Glomerular visceral epithelial cell (primary cell): ENCODE measurements at regions not wholly inside any gene's neighbourhood (a gene's known extent, or its start where the extent isn't known, plus 50 kb on each side); places are given as distances from the start of the nearest gene placed in this dataset.
"Not testable (repeated sequence)": the region's sequence is repeated elsewhere in the genome, so short reads cannot be mapped to it uniquely, and the experiment has no call there.

ENCODE experiments used
- DNase-seq: peaks from one replicate; pipeline ENCODE4 v3.0.0-alpha.2; 2016; ENCODE audit errors: extremely low spot score

- DNase-seq, result no peak
These were observed 155.9 kb downstream of the OXSM start for GRCh38 chr3:25945836-25946235.

DNA sequence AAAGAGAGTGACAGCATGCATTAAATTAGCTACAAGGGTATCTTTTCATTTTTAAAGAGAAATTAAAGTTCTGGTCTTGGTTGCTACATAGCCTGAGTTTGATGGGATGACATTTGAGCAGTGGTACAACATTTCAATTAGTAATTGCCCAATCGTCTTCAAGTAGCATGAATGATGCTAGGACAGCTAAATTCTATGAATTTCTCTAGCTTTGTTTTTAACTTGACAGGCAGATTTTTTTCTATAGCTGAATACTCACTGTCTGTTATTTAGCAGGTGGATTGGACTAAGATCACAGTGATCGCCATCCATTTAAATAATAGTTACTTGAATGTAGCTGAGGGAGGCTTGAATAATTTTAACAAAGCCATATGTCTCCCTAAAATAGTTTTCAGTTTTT lies 162.2 kb downstream of the OXSM start:
- DNase-seq, result no peak

GRCh38 chr3:25957026-25957425 lies 167.1 kb downstream of the OXSM start:
- DNase-seq, result no peak

GRCh38 chr3:25960776-25961175 lies 170.9 kb downstream of the OXSM start:
- DNase-seq, result no peak

- no peak for DNase-seq
These were observed 172.4 kb downstream of the OXSM start for GRCh38 chr3:25962255-25962654.

- no peak for DNase-seq
These were observed 174.3 kb downstream of the OXSM start for GRCh38 chr3:25964141-25964540.

- no peak for DNase-seq
These were observed 177.5 kb downstream of the OXSM start for GRCh38 chr3:25967385-25967784.

DNA sequence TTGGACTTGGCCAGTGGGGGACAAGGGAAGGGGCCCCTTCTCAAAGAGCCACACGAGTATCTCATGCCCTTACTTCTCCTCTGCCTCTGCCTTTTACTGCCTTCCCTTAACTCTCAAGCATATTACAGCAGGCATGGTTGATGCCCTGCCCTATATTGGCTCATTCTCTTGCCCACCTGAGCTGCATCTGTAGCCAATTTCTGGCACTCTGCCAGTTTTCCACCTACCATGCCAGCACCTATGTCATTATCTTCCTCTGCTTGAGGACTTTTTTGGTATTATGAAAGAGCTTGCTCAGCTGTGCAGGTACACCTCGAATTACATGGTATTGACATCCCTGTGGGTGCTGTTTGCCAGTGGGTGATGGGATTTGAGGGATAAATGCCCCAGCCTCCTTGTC lies 181.8 kb downstream of the OXSM start:
- DNase-seq, result no peak

DNA sequence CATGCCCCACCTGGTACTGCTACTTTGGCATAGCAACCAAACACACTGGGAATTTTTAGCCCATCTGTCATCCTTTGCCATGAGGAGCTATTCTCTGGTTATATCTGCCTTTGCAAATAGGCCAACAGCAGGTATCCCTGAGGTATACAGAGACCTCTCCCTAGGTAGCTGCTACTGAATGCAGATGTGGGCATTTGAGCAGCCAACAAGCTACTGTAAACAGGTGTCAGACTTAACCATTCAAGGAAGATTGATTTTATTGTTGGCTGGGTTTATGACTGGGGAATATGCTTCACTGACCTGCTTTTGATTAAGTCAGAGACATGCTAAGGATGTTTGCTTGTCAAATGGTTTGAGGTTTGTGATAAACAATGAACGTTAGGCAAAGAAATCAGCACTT lies 183.2 kb downstream of the OXSM start:
- DNase-seq, result no peak

- no peak for DNase-seq
These were observed 192.9 kb downstream of the OXSM start for GRCh38 chr3:25982756-25983155.

- DNase-seq, result no peak
These were observed 195.7 kb downstream of the OXSM start for GRCh38 chr3:25985621-25986020.

- no peak for DNase-seq
These were observed 202.7 kb downstream of the OXSM start for GRCh38 chr3:25992606-25993005.

DNA sequence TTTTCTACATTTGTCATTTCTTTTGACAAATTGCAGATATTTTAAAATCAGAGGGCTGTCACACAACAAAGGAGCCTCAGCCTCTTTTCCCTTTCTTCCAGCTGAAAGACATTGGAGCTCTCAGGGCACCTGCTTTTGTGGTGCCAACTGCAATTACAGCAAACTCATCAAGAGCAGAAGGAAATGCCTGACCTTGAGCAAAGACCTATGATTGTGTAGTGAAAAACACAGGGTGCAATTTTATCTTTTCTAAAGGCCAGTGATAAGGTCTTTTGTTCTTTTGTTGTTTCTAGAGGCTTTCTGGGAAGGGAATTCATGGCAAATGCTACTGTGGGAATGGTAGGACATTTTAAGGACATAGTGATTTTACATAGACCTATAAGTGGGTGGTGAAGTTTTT lies 214.3 kb downstream of the OXSM start:
- DNase-seq, result no peak

DNA sequence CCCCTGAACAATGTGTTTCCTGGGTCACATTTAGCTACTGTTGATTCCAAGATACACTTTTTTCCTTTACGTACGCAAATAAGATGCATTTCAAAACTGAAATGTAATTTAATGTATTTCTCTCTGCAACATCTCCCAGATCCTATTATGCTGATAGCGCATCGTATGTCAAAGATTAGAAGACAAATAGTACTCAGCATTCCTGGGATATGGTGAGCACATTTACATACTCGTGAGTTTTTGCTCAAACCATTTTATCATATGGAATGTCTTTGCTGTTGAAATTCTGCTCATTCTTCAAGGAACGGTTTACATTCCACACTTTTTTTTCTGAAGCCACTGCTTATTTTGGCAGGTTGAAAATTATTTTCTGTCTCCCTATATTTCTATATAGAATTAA lies 221.4 kb downstream of the OXSM start:
- DNase-seq, result no peak

DNA sequence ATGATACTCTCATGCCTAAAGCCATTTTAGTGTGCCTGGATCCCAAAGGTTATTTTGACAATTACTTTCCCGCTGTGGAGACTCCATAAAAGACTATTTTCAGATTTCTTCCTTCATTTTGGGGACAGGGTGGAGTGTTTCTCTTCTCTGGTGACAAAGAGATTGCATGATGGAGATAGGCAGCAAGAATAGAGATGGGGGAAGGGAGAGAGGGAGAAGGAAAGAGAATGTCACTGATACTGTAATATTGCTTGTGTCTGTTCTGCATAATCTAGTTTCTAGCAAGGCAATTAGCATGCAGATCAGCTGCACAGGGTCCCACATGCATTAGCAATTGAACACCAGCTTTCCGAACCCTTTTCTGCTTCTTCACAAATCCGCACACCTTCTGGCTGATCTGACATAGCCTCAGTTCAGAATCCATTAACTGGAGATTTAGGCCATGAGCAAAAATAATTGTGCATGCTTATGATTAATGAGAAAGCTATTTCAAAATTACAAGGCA lies 222.4 kb downstream of the OXSM start:
- no peak for DNase-seq

DNA sequence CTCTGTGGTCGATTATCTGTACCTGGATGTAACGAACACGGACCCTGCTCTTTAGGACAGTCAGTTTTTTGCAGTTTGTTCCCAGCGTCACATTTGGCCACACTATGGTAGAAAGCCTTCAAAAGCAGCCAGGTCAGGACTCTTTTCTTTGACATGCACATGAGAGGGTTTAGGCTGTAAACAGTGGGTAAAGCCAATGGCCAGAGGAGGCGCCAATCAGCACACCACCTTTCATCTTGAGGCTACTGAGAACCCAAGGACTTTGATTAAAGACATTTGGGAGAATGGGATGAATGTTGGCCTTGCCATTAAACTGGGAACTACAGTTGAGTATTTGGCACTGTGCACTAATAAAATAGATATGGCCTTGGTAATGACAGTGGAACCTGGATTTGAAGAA lies 225.9 kb downstream of the OXSM start:
- no peak for DNase-seq

GRCh38 chr3:26018889-26019288 lies 229.0 kb downstream of the OXSM start:
- DNase-seq, result no peak

DNA sequence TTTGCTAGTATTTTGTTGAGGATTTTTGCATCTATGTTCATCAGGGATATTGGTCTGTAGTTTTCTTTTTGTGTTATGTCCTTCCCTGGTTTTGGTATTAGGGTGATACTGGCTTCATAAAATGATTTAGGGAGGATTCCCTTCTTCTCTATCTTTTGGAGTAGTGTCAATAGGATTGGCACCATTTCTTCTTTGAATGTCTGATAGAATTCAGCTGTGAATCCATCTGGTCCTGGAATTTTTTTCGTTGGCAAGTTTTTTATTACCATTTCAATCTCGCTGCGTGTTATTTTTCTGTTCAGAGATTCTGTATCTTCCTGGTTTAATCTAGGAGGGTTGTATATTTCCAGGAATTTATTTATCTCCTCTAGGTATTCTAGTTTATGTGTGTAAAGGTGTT lies 234.3 kb downstream of the OXSM start:
- not testable (repeated sequence) for DNase-seq

DNA sequence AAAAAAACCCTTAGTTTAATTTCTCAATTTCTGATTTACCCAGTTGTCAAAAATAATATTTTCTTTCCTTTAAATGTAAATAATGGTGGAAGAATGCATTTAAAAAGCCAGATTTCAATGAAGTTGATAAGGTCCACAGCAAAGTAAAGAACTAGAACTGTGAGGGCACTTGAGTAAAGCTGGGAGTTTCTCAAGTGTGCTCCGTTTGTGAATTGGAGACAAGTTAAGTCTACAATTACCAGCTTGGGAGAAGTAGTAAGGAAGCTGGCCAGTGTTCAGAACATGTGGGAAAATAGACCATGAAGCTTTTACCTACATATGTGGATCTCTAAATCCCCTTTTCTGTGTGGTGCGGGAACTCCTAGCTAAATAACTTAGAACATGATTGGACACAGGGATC lies 239.4 kb downstream of the OXSM start:
- no peak for DNase-seq

DNA sequence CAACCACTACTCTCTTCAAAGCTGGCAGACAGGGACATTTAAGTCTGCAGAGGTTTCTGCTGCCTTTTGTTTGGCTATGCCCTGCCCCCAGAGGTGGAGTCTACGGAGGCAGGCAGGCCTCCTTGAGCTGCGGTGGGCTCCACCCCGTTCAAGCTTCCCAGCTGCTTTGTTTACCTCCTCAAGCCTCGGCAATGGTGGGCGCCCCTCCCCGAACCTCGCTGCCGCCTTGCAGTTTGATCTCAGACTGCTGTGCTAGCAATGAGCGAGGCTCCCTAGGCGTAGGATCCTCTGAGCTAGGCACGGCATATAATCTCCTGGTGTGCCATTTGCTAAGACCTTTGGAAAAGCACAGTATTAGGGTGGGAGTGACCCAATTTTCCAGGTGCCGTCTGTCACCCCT lies 252.2 kb downstream of the OXSM start:
- DNase-seq, result not testable (repeated sequence)

- no peak for DNase-seq
These were observed 260.1 kb downstream of the OXSM start for GRCh38 chr3:26049951-26050350.

- no peak for DNase-seq
These were observed 260.9 kb downstream of the OXSM start for GRCh38 chr3:26050776-26051175.

DNA sequence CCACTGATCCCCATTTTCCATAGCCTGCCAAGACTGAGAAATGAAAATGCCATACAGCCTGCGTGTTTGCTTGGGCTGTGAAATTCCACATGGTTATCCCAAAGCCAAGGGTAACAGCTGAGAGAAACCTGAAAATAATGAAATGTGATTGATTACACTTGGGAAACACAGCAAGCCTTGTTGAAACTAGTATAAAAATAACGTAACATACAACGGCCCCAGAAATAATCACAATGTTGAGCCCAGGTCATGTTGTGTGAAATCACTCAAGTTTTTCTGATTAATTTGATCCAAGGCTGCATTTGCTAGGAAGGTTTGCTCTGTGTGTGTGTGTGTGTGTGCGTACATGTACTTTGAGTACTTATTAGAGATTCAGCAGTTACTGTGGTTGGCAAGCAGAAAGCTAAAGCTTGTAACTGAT lies 269.0 kb downstream of the OXSM start:
- DNase-seq, result no peak

DNA sequence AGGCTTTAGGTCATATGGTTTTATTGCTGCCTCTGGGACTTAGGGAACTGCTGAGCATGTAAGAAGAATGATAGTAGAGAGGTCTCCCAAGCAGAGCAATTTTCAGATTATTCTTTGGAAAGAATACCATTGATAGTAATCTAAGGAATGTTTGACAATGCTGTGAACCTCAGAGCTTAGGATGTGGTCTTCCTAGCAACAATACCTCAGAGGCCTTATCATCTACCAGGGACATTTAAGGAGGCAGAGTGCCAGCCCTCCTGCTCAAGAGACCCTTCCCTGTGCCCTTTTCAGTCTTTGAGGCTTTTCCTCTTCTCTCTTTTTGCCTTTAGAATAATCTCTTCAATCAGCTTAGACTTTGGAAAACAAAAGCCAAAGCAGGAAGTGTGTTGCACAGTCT lies 272.1 kb downstream of the OXSM start:
- DNase-seq, result no peak

DNA sequence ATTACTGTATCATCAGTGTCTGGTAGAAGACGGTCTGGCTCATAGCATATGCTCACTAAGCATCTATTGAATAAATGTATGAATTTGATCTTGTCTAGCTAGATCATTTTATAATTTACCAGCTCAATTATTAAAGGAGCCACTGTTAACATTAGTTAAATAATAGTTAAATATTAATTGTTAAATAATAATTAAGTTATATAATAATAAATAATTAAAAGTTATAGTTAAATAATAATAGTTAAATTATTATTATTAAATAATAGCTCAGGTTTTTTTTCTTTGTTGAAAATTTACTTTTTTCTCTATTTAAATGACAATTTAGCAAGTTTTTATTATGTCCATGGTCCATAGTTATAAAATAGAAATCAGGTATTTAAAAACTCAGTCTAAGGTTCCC lies 274.4 kb downstream of the OXSM start:
- DNase-seq, result no peak
